ENCODE measurements at regions not wholly inside any gene's neighbourhood (a gene's known extent, or its start where the extent isn't known, plus 50 kb on each side); places are given as distances from the start of the nearest gene placed in this dataset.
"Not testable (repeated sequence)": the region's sequence is repeated elsewhere in the genome, so short reads cannot be mapped to it uniquely, and the experiment has no call there.

GRCh38 chr12:91875671-91876070 is 270.0 kb downstream of the BTG1 start:
- not testable (repeated sequence) for TF ChIP-seq POLR2A, CTCF (IDR thresholded peaks at IDR 0.05)

Measured in heart left ventricle (tissue), 13 donors.